ENCODE measurements at regions not wholly inside any gene's neighbourhood (a gene's known extent, or its start where the extent isn't known, plus 50 kb on each side); places are given as distances from the start of the nearest gene placed in this dataset.

DNA sequence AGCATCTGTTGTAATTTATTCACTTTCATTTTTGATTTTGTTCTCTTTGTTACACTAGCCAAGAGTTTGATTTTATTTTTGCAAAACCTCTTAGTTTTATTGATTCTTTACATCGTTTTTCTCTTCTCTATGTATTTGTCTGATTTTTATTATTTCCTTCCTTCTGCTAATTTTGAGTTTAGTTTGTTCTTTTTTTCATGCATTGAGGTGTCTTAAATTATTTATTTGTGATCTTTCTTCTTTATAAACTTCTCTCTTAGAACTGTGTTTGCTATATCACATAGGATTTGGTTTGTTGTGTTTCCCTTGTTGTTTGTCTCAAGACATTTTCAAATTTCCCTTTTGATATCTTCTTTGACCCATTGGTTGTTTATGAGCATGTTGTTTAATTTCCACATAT, 51.7 kb upstream of the NFKBIA start:
- DNase-seq, result no peak

DNA sequence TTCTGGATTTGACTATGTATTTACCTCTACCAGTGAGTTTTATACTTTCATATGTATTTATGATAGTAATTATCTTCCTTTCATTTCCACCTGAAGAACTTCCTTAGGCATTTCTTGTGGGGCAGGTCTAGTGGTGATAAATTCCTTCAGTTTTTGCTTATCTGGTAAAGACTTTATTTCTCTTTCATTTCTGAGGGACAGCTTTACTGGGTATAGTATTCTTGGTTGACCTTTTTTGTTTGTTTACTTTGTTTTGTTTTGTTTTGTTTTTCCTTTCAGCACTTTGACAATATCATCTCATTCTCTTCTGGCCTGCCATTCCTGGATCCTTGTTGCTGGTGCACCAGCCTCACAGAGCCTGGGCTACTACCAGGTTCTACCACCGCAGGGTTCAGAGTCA, 53.9 kb upstream of the NFKBIA start:
- no peak for DNase-seq

DNA sequence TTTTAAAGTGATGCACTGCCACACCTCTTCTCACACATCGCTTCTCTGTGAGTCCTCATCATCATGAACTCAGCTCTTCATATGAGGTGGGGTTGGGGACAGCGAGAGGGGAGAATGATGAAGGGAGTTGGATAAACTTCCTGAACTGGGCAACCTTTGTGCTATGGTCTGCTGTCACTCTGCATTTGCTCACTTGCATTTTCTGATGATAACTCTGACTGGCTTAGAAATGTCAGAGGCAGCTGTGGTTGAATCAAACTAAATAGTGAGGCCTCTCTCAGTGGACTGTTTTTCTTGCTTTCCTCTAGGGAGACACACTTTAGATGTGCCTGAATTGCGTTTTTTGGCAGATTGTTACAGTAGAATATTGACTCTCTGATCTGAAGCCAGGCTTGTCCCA, 55.2 kb upstream of the NFKBIA start:
- DNase-seq, result no peak

DNA sequence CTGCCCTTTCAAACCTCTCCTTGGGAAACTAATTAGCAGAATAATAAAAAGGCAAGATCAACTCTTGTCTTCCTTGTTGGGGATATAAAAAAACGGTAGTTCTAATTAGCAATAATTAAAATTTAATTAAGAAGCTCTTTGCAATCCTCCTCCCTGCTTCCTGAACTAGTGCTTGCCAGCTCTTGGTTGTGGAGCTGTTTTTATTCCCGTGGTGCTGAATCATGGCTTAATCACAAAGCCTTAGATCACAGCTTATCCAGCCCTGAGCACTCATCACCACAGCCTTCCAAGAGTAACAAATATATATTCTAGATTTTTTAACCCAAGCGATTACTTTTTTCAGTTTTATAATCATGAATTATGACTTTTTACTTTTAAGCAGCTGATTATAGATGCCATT, 63.2 kb upstream of the INSM2 start:
- no peak for DNase-seq

DNA sequence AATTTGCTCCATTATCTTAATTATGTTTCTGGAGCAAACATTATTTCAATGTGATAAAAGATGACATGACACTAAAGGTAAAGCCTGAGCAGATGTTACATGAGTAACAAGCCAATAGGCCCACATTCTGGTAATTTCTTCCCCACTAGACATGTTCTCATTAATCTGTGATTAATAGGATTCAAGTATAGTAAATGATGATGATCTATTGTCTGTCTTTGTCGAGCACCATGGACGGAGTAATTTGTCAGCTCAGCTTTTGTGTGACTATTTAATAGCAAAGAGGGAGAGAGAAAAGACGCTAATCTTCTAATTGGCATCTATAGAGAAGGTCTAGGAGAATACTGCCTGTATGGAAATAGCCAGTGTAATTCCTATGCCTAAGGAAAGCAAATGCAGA, 62.2 kb upstream of the INSM2 start:
- DNase-seq, result no peak

DNA sequence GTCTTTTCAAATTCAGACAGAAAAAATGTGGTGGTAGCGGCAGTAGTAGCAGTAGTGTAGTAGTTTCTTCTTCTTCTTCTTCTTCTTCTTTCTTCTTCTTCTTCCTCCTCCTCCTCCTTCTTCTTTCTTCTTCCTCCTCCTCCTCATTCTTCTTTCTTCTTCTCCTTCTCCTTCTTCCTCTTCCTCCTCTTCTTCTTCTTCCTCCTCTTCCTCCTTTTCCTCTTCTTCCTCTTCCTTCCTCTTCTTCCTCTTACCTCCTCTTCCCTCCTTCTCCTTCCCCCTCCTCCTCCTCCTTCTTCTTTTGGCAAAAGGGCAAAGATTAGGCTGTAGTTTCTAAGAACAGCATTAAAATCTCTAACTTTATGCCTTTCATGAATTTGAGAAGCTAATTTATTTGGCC, 59.6 kb upstream of the INSM2 start:
- DNase-seq, result no peak

DNA sequence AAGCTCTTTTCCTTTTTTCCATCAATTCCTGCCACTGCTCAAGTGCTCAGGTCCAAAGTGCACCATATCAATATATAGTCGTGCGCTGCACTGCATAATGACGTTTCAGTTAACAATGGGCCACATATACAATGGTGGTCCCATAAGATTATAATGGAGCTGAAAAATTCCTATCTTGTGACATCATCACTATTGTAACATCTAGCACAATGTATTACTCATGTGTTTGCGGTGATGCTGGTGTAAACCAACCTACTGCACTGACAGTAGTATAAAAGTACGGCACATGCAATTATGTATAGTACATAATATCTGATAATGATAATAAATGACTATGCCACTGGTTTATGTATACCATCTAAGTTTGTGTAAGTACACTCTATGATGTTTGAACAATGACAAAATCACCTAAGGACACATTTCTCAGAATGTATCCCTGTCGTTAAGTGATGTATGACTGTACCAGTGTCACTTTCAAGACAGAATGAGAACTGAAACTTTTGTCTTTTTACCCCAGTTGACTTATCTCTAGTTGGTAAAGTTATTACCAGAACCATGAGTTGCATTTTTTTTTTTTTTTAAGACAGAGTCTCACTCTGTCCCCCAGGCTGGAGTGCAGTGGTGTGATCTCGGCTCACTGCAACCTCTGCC, 53.7 kb upstream of the INSM2 start:
- peak; percentile 3 for DNase-seq

DNA sequence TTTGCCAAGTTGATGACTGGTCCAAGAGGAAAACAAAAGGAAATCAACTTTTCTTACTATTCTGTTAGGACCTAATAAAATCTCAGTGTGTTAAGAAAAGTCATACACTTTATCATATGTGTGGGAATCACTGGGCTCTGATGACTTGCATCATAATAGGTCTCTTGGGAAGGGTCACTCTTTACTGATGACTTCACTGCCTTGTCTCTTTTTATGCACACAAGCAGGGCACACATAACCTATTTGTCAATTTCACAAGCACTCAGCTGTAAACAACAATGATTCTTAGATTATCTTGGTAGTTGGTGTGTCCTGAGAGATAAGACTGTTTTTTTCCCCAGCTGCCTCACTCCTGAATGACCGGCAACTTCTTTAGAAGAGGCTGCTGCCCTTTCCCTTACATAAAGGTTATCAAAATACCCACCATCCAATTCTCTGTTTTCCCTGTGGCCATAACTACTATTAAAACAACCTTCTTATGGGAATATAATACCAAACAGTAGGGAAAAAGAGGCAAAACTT, 50.9 kb upstream of the INSM2 start:
- DNase-seq, result no peak

Measured in RPMI8226 (cell line).